Vagina (tissue), 2 donors: ENCODE measurements at regions not wholly inside any gene's neighbourhood (a gene's known extent, or its start where the extent isn't known, plus 50 kb on each side); places are given as distances from the start of the nearest gene placed in this dataset.

Experiments used
- DNase-seq, 2 donors: peaks; one replicate each; pipeline ENCODE4 v3.0.0-alpha.2; 2017; ENCODE audit errors: extremely low spot score in 2 of 2
- H3K27ac ChIP-seq: fragments of 200-600 bp; sonication (generic); one replicate; pipeline ENCODE4 v1.5.1; 2019
- H3K27me3 ChIP-seq: fragments of 200-600 bp; sonication (generic); one replicate; pipeline ENCODE4 v1.5.1; 2019
- H3K36me3 ChIP-seq, 2 donors: fragments of 200-600 bp; sonication (generic); one replicate each; pipeline ENCODE4 v1.5.1; 2017 to 2019
- H3K4me1 ChIP-seq: fragments of 200-600 bp; sonication (generic); one replicate; pipeline ENCODE4 v1.5.1; 2019
- H3K4me3 ChIP-seq, 2 donors: fragments of 200-600 bp; sonication (generic); 1 replicate in 1 of 2; 2 replicates in 1 of 2; pipeline ENCODE4 v1.5.1; 2016 to 2019
- H3K9me3 ChIP-seq: fragments of 200-600 bp; sonication (generic); one replicate; pipeline ENCODE4 v1.5.1; 2019
- POLR2A ChIP-seq, 2 donors: fragments of 450-650 bp; IDR thresholded peaks; one replicate each; pipeline ENCODE4 v1.6.1; 2017; ENCODE audit warnings: antibody characterized with exemption in 2 of 2, mild to moderate bottlenecking in 2 of 2, moderate library complexity in 2 of 2
- POLR2AphosphoS5 ChIP-seq, 2 donors: sonication (generic); formaldehyde crosslinking; IDR thresholded peaks; one replicate each; pipeline ENCODE4 v1.9.0; 2017; ENCODE audit warnings: antibody characterized with exemption in 2 of 2, mild to moderate bottlenecking in 2 of 2, low read depth in 1 of 2; ENCODE audit not compliant: insufficient read depth in 1 of 2
- intact Hi-C: fragments of 100-400 bp; cut with DNase I; formaldehyde crosslinking; loops from one replicate; pipeline ENCODE4 v1.15.1; 2023
- TF ChIP-seq, protein P1 (sequence below), 3 experiments: fragments of 450-650 bp in 2 of 3; fragments of 200-600 bp in 1 of 3; sonication (generic) in 1 of 3; IDR thresholded peaks; one replicate each; pipeline ENCODE4 v1.5.1; 2017 to 2019; ENCODE audit warnings: antibody characterized with exemption in 3 of 3, mild to moderate bottlenecking in 2 of 3, moderate library complexity in 2 of 3

DNA sequence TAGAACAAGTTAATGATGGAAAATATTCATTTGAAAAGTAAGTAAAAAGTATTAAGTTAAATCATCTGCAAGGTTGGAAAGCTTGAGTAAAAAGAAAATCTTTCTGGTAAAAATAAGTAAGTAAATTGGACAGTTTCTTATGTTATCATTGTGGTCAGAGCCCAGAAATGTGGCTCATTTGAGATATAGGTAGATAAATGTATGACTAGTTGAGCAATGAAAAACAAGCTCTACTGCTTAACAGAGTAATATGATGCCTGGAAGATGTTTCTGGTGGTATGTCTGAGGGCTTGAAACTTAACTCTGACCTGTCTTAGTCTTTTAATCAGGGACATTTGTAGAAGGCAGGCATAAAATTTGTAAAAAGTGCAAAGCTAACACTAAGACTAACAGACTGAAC is 444.0 kb downstream of the MFSD1 start:
- Histone ChIP-seq H3K4me1 (no peaks in the 10 kb centered on the region), H3K4me3 (no peak overlapping the region), H3K27ac (no peak overlapping the region), H3K27me3 (no peaks in the 10 kb centered on the region), H3K36me3 (no peaks in the 10 kb centered on the region), H3K9me3 (no peaks in the 10 kb centered on the region)
- no peak for DNase-seq
- TF ChIP-seq, protein P1, sequence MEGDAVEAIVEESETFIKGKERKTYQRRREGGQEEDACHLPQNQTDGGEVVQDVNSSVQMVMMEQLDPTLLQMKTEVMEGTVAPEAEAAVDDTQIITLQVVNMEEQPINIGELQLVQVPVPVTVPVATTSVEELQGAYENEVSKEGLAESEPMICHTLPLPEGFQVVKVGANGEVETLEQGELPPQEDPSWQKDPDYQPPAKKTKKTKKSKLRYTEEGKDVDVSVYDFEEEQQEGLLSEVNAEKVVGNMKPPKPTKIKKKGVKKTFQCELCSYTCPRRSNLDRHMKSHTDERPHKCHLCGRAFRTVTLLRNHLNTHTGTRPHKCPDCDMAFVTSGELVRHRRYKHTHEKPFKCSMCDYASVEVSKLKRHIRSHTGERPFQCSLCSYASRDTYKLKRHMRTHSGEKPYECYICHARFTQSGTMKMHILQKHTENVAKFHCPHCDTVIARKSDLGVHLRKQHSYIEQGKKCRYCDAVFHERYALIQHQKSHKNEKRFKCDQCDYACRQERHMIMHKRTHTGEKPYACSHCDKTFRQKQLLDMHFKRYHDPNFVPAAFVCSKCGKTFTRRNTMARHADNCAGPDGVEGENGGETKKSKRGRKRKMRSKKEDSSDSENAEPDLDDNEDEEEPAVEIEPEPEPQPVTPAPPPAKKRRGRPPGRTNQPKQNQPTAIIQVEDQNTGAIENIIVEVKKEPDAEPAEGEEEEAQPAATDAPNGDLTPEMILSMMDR (IDR thresholded peaks at IDR 0.05), result no peak
- TF ChIP-seq POLR2A (IDR thresholded peaks at IDR 0.05) (no peak), POLR2AphosphoS5 (IDR thresholded peaks at IDR 0.05; ENCODE audit: insufficient read depth in 1 of 2, low read depth in 1 of 2) (no peak)
- intact Hi-C loops, result no loop called here

DNA sequence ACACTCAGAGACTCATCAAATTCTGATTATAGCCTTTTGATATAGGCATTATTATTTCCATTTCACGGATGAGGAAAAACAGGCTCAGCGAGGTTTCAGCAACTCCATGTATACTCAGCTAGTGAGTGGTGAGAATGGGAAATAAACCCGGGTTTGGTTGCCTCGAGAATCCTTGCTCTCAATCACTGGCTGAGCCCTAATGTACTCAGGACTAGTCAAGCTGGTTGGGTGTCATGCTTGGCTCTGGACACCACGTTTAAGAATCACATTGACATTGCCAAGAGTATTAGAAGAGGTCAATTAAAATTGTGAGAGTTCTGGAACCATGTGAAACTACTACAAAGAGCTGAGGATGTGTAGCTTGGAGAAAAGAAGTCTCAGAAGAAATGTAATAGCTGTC is 444.5 kb downstream of the MFSD1 start:
- no peaks in the 10 kb centered on the region for H3K4me1 ChIP-seq
- no peak overlapping the region for H3K4me3 ChIP-seq
- no peaks in the 10 kb centered on the region for H3K27me3 ChIP-seq
- no peak for TF ChIP-seq POLR2AphosphoS5 (IDR thresholded peaks at IDR 0.05; ENCODE audit: insufficient read depth in 1 of 2, low read depth in 1 of 2)
- no peak for TF ChIP-seq POLR2A (IDR thresholded peaks at IDR 0.05)
- TF ChIP-seq, protein P1 (IDR thresholded peaks at IDR 0.05), result no peak
- no peaks in the 10 kb centered on the region for H3K9me3 ChIP-seq
- intact Hi-C loops, result no loop called here
- no peaks in the 10 kb centered on the region for H3K36me3 ChIP-seq
- DNase-seq, result no peak
- H3K27ac ChIP-seq, result no peak overlapping the region

DNA sequence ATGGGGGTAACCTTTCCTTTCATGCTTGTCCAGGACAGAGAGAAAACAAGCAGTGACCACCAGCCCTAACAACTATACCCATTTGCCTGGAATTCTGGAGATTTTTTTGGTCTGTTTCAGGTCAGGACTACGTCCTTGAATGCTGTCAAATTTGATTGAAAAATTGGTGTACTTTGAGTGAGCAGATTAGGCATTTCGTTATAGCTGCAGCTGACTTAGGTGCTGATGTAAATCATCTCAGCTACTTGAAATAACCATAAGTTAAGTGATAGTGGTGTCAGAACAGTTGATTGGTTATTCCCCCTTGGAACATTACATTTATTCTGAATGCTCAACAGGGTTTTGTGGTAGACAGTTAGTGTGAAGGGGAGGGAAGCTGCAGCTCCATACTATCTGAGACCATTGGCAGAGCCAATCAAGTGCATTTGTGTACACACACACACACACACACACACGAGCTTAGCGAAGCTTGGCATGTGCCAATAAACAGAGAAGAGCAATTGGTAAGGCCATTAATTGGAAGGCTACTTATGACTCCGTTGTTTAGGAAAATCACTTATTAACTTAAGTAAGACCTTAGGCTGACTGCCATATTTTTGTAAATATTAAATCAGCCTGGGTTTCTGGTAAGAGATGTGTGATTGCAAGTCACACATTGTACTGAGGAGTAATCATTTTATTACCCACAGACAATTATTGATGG is 447.8 kb downstream of the MFSD1 start:
- Histone ChIP-seq H3K27ac (no peak overlapping the region), H3K9me3 (peaks cover 4% of the 10 kb centered on the region)
- TF ChIP-seq POLR2A (IDR thresholded peaks at IDR 0.05) (no peak), POLR2AphosphoS5 (IDR thresholded peaks at IDR 0.05; ENCODE audit: insufficient read depth in 1 of 2, low read depth in 1 of 2) (no peak)
- TF ChIP-seq, protein P1 (IDR thresholded peaks at IDR 0.05), result no peak

DNA sequence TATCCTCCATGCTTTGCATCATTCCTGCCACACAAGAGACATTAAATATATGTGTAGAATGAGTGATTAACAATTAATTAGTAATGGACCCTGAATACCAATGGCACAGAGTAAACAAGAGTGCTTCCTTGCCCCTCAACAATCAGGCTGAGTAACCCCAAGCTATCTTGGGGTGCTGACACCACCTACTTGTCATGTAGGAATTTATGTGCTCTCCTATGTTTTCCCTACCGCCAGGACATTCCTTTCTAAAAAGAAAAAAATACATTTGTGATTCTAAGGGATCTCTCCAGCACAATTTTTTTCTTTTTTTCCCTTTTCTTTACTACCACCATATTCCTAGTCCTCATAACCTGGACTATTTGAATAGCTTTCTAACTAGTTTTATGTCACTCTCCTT is 449.1 kb downstream of the MFSD1 start:
- Histone ChIP-seq H3K27me3 (no peaks in the 10 kb centered on the region), H3K36me3 (no peaks in the 10 kb centered on the region), H3K4me3 (no peak overlapping the region), H3K9me3 (peaks cover 4% of the 10 kb centered on the region), H3K27ac (no peak overlapping the region), H3K4me1 (no peaks in the 10 kb centered on the region)
- intact Hi-C loops, result no loop called here
- DNase-seq, result no peak
- TF ChIP-seq, protein P1 (IDR thresholded peaks at IDR 0.05), result no peak
- TF ChIP-seq POLR2A (IDR thresholded peaks at IDR 0.05) (no peak), POLR2AphosphoS5 (IDR thresholded peaks at IDR 0.05; ENCODE audit: insufficient read depth in 1 of 2, low read depth in 1 of 2) (no peak)

More for the DNA sequence above, 447.8 kb downstream of the MFSD1 start:
- H3K4me3 ChIP-seq, result no peak overlapping the region
- H3K4me1 ChIP-seq, result no peaks in the 10 kb centered on the region
- DNase-seq, result no peak
- no peaks in the 10 kb centered on the region for H3K36me3 ChIP-seq
- intact Hi-C loops, result no loop called here
- H3K27me3 ChIP-seq, result no peaks in the 10 kb centered on the region

DNA sequence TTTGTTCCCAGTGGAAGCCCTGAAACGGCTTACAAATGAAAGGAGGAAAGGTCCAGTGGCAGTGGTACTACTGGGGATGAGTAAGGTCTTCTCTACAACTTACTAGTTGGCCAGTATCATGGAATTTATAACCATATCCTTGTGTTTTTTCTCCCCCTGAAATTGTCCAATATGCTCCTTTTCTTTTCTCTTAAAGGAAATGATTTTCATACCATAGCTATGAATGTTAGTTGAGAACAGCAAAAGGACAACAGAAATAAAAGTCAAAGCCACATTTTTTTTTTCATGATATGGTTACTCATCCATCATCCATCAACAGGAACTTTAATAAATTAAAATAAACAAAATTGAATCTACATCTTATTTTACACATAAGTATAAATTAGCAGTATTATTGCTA is 450.4 kb downstream of the MFSD1 start:
- no peak for DNase-seq
- TF ChIP-seq, protein P1 (IDR thresholded peaks at IDR 0.05), result no peak
- TF ChIP-seq POLR2A (IDR thresholded peaks at IDR 0.05), result no peak
- TF ChIP-seq POLR2AphosphoS5 (IDR thresholded peaks at IDR 0.05; ENCODE audit: insufficient read depth in 1 of 2, low read depth in 1 of 2), result no peak
- intact Hi-C loops, result no loop called here
- no peaks in the 10 kb centered on the region for H3K4me1 ChIP-seq
- no peaks in the 10 kb centered on the region for H3K36me3 ChIP-seq
- H3K27me3 ChIP-seq, result no peaks in the 10 kb centered on the region
- no peak overlapping the region for H3K27ac ChIP-seq
- no peak overlapping the region for H3K4me3 ChIP-seq
- H3K9me3 ChIP-seq, result peaks cover 4% of the 10 kb centered on the region
